ENCODE measurements at regions not wholly inside any gene's neighbourhood (a gene's known extent, or its start where the extent isn't known, plus 50 kb on each side); places are given as distances from the start of the nearest gene placed in this dataset.
A peak's percentile ranks its signal among the peaks of the same experiment; 100 is the strongest.

GRCh38 chr20:40561187-40561586 lies 127.8 kb downstream of the MAFB start:
- Histone ChIP-seq H3K9me3 (ENCODE audit: low read depth) (no peaks in the 10 kb centered on the region), H3K4me2 (no peak overlapping the region), H3K79me2 (no peaks in the 10 kb centered on the region), H3K36me3 (replicated peaks; ENCODE audit: insufficient read depth, low read depth) (no peaks in the 10 kb centered on the region), H3K4me1 (ENCODE audit: insufficient read depth) (no peaks in the 10 kb centered on the region), H3K27ac (no peak overlapping the region), H3K27me3 (no peaks in the 10 kb centered on the region), H3K4me3 (no peak overlapping the region), H4K20me1 (ENCODE audit: insufficient read depth, poor library complexity, severe bottlenecking) (no peaks in the 10 kb centered on the region), H2AFZ (no peak overlapping the region), H3K9me2 (replicated peaks; ENCODE audit: insufficient read depth) (no peaks in the 10 kb centered on the region)
- 89% methylated on average over 3 of the region's 3 CpGs for WGBS (ENCODE audit: low lambda C conversion rate, missing lambda C conversion rate)
- TF ChIP-seq, protein P1, sequence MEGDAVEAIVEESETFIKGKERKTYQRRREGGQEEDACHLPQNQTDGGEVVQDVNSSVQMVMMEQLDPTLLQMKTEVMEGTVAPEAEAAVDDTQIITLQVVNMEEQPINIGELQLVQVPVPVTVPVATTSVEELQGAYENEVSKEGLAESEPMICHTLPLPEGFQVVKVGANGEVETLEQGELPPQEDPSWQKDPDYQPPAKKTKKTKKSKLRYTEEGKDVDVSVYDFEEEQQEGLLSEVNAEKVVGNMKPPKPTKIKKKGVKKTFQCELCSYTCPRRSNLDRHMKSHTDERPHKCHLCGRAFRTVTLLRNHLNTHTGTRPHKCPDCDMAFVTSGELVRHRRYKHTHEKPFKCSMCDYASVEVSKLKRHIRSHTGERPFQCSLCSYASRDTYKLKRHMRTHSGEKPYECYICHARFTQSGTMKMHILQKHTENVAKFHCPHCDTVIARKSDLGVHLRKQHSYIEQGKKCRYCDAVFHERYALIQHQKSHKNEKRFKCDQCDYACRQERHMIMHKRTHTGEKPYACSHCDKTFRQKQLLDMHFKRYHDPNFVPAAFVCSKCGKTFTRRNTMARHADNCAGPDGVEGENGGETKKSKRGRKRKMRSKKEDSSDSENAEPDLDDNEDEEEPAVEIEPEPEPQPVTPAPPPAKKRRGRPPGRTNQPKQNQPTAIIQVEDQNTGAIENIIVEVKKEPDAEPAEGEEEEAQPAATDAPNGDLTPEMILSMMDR (IDR thresholded peaks at IDR 0.05; ENCODE audit: poor library complexity), result no peak
- DNase-seq (ENCODE audit: low spot score), result no peak

DNA sequence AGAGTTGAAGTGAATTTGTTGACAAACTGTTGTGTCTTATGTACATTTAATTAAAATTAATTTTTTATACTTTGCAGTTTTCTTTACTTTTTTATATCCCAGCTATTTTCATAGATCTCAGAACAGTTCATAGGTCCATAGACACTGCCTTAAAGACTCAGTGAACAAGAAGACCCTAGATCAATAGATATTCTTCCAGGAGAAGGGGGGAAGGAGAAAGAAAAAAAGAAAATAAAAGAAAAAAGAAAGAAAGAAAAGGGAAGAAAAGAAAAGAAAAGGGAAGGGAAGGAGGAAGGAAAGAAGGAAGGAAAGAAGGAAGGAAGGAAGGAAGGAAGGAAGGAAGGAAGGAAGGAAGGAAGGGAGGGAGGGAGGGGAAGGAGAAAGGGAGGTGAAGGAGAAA lies 130.8 kb downstream of the MAFB start:
- Histone ChIP-seq H3K4me2 (no peak overlapping the region), H3K79me2 (no peaks in the 10 kb centered on the region), H3K9me2 (replicated peaks; ENCODE audit: insufficient read depth) (no peaks in the 10 kb centered on the region), H3K36me3 (replicated peaks; ENCODE audit: insufficient read depth, low read depth) (no peaks in the 10 kb centered on the region), H3K4me3 (no peak overlapping the region), H4K20me1 (ENCODE audit: insufficient read depth, poor library complexity, severe bottlenecking) (no peaks in the 10 kb centered on the region), H3K27me3 (no peaks in the 10 kb centered on the region), H3K4me1 (ENCODE audit: insufficient read depth) (no peaks in the 10 kb centered on the region), H3K9me3 (ENCODE audit: low read depth) (no peaks in the 10 kb centered on the region), H2AFZ (no peak overlapping the region), H3K27ac (no peak overlapping the region)
- DNase-seq (ENCODE audit: low spot score), result no peak
- TF ChIP-seq, protein P1 (IDR thresholded peaks at IDR 0.05; ENCODE audit: poor library complexity), result no peak
- no peak for TF ChIP-seq EZH2phosphoT487 (IDR thresholded peaks at IDR 0.05; ENCODE audit: low read depth, severe bottlenecking, unreplicated experiment)
- no peak for TF ChIP-seq EZH2 (IDR thresholded peaks at IDR 0.05; ENCODE audit: borderline replicate concordance)

DNA sequence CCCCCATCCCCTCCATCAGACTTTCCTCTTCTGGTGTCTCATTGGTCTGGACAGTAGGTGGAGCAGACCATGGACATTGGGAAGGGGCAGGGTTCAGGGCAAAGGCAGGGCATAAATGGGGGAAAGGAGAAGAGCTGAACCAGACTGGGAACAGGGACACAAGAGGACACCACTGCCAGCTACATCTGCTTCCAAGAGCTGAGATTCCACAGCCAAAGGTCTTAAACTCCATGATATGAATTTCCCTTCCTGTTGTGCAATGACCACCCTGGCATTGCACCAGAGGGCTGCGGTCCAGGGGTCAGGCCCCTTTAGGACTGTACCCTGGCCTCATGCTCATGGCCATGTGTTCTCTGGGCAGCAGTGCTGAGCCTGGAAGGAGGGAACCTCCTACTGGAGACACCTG lies 137.9 kb downstream of the MAFB start:
- H3K4me1 ChIP-seq (ENCODE audit: insufficient read depth), result no peaks in the 10 kb centered on the region
- no peaks in the 10 kb centered on the region for H4K20me1 ChIP-seq (ENCODE audit: insufficient read depth, poor library complexity, severe bottlenecking)
- no peak overlapping the region for H3K4me2 ChIP-seq
- no peaks in the 10 kb centered on the region for H3K9me2 ChIP-seq (replicated peaks; ENCODE audit: insufficient read depth)
- no peaks in the 10 kb centered on the region for H3K9me3 ChIP-seq (ENCODE audit: low read depth)
- DNase-seq (ENCODE audit: low spot score), result peak; percentile 37
- TF ChIP-seq EZH2phosphoT487 (IDR thresholded peaks at IDR 0.05; ENCODE audit: low read depth, severe bottlenecking, unreplicated experiment), result no peak
- TF ChIP-seq, protein P1 (IDR thresholded peaks at IDR 0.05; ENCODE audit: poor library complexity), result no peak
- TF ChIP-seq EZH2 (IDR thresholded peaks at IDR 0.05; ENCODE audit: borderline replicate concordance), result no peak
- no peaks in the 10 kb centered on the region for H3K79me2 ChIP-seq
- H3K27ac ChIP-seq, result no peak overlapping the region
- H3K36me3 ChIP-seq (replicated peaks; ENCODE audit: insufficient read depth, low read depth), result no peaks in the 10 kb centered on the region
- H2AFZ ChIP-seq, result no peak overlapping the region
- peaks cover 3% of the 10 kb centered on the region for H3K27me3 ChIP-seq
- no peak overlapping the region for H3K4me3 ChIP-seq
- 90% methylated on average over 1 of the region's 1 CpG for WGBS (ENCODE audit: low lambda C conversion rate, missing lambda C conversion rate)

DNA sequence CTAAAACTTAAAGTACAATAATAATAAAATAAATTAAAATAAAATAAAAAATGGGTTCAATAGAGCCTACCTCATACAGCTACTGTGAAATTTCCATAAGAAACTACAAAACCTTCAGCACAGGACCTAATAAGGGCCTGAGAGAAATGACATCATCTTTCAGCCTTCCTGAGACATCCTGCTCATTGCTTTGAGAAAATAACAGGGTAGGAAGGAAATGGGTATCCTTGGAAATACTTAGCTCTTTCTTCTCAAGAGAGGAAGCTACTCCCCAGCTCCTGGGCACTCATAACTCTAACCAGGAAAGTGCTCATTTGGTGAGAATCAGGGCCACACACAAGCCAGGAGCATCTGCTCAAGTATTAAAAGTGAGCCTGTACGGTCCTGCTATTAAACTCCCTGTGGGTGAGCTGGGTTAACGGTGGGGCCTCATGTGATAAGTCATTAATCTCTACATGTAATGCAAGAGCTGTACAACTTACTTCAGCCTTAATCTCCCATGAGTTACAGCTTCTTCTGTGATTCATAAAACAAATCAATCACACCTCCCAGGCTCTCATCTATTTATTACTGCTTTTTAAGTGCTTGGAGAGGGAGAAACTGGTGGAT lies 141.4 kb downstream of the MAFB start:
- no peaks in the 10 kb centered on the region for H3K36me3 ChIP-seq (replicated peaks; ENCODE audit: insufficient read depth, low read depth)
- H3K27ac ChIP-seq, result no peak overlapping the region
- no peaks in the 10 kb centered on the region for H3K4me1 ChIP-seq (ENCODE audit: insufficient read depth)
- no peaks in the 10 kb centered on the region for H4K20me1 ChIP-seq (ENCODE audit: insufficient read depth, poor library complexity, severe bottlenecking)
- TF ChIP-seq, protein P1 (IDR thresholded peaks at IDR 0.05; ENCODE audit: poor library complexity), result no peak
- TF ChIP-seq EZH2phosphoT487 (IDR thresholded peaks at IDR 0.05; ENCODE audit: low read depth, severe bottlenecking, unreplicated experiment), result no peak
- TF ChIP-seq EZH2 (IDR thresholded peaks at IDR 0.05; ENCODE audit: borderline replicate concordance), result no peak
- WGBS (ENCODE audit: low lambda C conversion rate, missing lambda C conversion rate), result 32% methylated on average over 2 of the region's 2 CpGs
- no peaks in the 10 kb centered on the region for H3K27me3 ChIP-seq
- no peak overlapping the region for H2AFZ ChIP-seq
- H3K79me2 ChIP-seq, result no peaks in the 10 kb centered on the region
- H3K9me3 ChIP-seq (ENCODE audit: low read depth), result no peaks in the 10 kb centered on the region
- no peaks in the 10 kb centered on the region for H3K9me2 ChIP-seq (replicated peaks; ENCODE audit: insufficient read depth)
- H3K4me3 ChIP-seq, result no peak overlapping the region
- DNase-seq (ENCODE audit: low spot score), result no peak
- H3K4me2 ChIP-seq, result no peak overlapping the region
